MG63 (cell line): ENCODE measurements at regions not wholly inside any gene's neighbourhood (a gene's known extent, or its start where the extent isn't known, plus 50 kb on each side); places are given as distances from the start of the nearest gene placed in this dataset.
A peak's percentile ranks its signal among the peaks of the same experiment; 100 is the strongest.

Experiments used
- DNase-seq: peaks from one replicate; pipeline ENCODE4 v3.0.0-alpha.2; 2020
- H3K27me3 ChIP-seq: fragments of 250-450 bp; sonication (Bioruptor Pico); 2 replicates; pipeline ENCODE4 v1.5.1; 2020; ENCODE audit warnings: mild to moderate bottlenecking, moderate library complexity
- H3K36me3 ChIP-seq: fragments of 250-450 bp; sonication (Bioruptor Pico); 2 replicates; pipeline ENCODE4 v1.5.1; 2020; ENCODE audit warnings: mild to moderate bottlenecking, moderate library complexity
- H3K4me3 ChIP-seq: fragments of 250-450 bp; sonication (Bioruptor Pico); 2 replicates; pipeline ENCODE4 v1.5.1; 2020; ENCODE audit warnings: mild to moderate bottlenecking, moderate library complexity
- H3K9me3 ChIP-seq: fragments of 250-450 bp; sonication (Bioruptor Pico); 2 replicates; pipeline ENCODE4 v1.5.1; 2020; ENCODE audit warnings: mild to moderate bottlenecking, moderate library complexity

- Histone ChIP-seq H3K36me3 (no peaks in the 10 kb centered on the region), H3K4me3 (no peak overlapping the region), H3K27me3 (peaks cover 9% of the 10 kb centered on the region), H3K9me3 (no peaks in the 10 kb centered on the region)
- peak; percentile 20 for DNase-seq
These were observed 164.6 kb downstream of the ACTL8 start for GRCh38 chr1:17919525-17920439.

DNA sequence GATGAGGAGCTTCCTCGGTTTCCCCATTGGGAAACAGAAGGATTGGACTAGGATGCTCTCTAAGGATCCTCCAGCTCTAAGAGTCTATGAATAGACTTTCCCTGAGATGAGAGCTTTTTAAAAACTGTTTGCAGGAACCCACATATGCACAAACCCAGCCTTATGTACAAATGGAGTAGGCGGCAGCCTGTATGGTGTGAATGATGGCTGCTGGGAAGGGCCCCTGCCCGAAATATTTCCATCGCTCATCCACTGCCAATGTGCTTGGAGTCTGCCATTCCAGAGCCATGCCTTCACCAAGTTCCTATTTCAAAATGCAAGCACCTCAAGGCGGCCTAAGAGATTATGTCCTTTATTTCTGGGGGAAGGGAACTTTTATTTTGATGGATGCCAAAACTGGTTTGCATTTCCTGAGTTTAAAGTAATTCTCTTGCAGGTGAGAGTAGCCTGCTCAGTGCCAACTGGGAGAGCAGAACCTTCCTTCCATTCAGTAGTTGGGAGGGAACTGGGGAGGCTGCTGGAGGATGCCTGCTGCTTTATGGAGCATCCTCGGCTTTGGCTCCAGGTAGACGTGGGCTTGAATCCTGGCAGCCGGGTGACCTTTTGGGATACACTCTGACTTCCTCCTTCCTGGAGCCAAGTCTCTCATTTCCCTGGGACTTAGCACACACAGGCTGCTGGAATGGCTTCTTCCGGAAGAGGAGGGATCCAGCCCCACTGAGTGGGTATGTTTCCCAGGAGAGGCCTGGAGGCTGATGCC, 165.9 kb downstream of the ACTL8 start:
- Histone ChIP-seq H3K27me3 (0 out of 2 replicates have a peak, but pooled peaks cover 2% of the 10 kb centered on the region), H3K36me3 (no peaks in the 10 kb centered on the region), H3K4me3 (no peak overlapping the region), H3K9me3 (no peaks in the 10 kb centered on the region)
- no peak for DNase-seq

GRCh38 chr1:17922833-17923232, 167.7 kb downstream of the ACTL8 start:
- no peaks in the 10 kb centered on the region for H3K9me3 ChIP-seq
- no peaks in the 10 kb centered on the region for H3K27me3 ChIP-seq
- H3K36me3 ChIP-seq = no peaks in the 10 kb centered on the region
- DNase-seq = peak; percentile 23
- H3K4me3 ChIP-seq = no peak overlapping the region

- H3K27me3 ChIP-seq = no peaks in the 10 kb centered on the region
- no peak overlapping the region for H3K4me3 ChIP-seq
- no peak for DNase-seq
- H3K36me3 ChIP-seq = no peaks in the 10 kb centered on the region
- no peaks in the 10 kb centered on the region for H3K9me3 ChIP-seq
These were observed 168.5 kb downstream of the ACTL8 start for GRCh38 chr1:17923666-17924065.

GRCh38 chr1:17924578-17924977, 169.4 kb downstream of the ACTL8 start:
- no peaks in the 10 kb centered on the region for H3K36me3 ChIP-seq
- H3K27me3 ChIP-seq = peaks cover 4% of the 10 kb centered on the region; the same call in 1 of the 2 replicates
- no peaks in the 10 kb centered on the region for H3K9me3 ChIP-seq
- no peak overlapping the region for H3K4me3 ChIP-seq
- no peak for DNase-seq

DNA sequence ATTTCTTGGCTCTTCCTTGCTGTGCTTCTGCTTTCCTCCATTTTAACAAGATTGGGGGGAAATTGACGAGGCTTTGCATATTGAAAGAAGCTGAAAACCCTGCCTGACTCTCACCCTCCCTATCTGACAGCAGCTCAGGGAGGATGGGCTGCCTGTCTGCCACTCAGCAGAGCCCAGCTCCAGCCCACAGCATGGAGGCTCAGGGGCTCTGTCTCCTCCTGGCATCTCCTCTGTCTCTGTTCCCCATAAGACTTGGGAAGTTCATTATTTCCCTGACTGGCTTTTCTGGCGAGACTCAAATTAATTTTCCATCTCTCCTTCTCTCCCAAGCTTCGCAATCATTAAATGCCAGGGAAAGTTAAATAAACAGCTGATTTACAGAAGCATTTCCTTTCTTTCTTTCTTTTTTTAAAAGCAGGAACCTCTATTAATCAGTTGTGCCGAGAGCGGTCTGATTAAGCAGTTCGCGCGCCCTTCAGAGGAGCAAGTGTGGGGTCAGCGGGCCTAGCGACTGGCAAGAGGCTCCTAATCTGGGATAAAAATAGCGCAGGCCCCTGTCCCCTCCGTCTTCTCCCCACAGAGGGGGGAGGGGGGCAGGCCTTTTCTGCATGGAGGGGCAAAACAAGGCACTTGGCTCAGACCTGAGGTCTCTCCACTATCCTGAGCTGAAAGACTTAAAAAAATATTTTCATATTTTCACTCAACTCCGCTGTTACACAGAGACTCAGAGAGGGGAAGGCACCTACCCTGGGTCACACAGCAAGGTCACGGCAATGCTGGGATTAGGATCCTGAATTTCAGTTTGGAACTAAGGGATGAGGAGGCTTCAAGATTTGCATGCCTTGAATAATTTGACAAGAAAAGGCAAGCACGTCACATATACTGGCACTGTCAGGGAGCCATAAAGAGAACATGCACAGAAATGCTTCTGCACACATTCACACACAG, 170.4 kb downstream of the ACTL8 start:
- Histone ChIP-seq H3K4me3 (no peak overlapping the region), H3K27me3 (peaks cover 4% of the 10 kb centered on the region; the same call in 1 of the 2 replicates), H3K36me3 (no peaks in the 10 kb centered on the region), H3K9me3 (no peaks in the 10 kb centered on the region)
- DNase-seq = no peak

DNA sequence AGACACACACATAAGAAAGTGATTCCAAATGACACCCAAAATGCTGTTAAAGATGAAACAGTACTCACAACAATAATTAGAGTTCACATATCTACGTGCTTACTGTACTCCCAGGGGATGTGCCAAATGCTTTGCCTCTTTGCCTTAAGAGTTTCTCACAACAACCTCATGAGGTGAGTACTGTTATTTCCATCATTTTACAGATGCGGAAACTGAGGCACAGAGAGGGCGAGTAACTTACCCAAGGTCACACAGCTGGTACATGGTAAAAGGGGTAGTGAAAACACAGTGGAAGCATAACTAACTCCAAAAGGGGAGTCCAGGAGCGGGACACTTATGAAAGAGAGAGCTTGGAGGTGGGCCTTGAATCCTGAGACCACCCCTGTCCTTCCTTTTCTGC, 171.8 kb downstream of the ACTL8 start:
- no peaks in the 10 kb centered on the region for H3K9me3 ChIP-seq

GRCh38 chr1:17927952-17928351, 172.8 kb downstream of the ACTL8 start:
- no peaks in the 10 kb centered on the region for H3K9me3 ChIP-seq
- no peak for DNase-seq
- H3K27me3 ChIP-seq = peaks cover 4% of the 10 kb centered on the region; the same call in 1 of the 2 replicates
- no peaks in the 10 kb centered on the region for H3K36me3 ChIP-seq
- H3K4me3 ChIP-seq = no peak overlapping the region

More for the DNA sequence above, 171.8 kb downstream of the ACTL8 start:
- no peak overlapping the region for H3K4me3 ChIP-seq
- peaks cover 4% of the 10 kb centered on the region; the same call in 1 of the 2 replicates for H3K27me3 ChIP-seq
- DNase-seq = no peak
- no peaks in the 10 kb centered on the region for H3K36me3 ChIP-seq

DNA sequence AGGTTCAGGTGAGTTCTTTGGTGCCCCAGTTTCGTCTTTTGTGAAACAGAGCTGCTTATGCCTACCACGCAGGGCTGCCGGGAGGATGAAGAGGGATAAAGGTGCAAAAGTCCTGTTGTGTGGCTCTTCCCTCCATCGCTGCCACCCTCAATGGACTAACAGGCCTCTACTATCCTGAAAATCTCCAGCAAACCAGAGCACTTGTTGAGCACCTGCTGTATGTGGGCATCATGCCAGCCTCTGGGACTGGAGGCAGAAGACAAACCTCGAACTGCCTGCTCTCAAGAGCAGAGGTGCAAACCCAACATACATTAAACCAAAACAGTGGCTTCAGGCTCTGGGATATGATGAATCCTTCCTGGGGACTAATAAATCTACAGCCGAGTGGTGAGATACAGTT, 174.1 kb downstream of the ACTL8 start:
- no peaks in the 10 kb centered on the region for H3K36me3 ChIP-seq

GRCh38 chr1:17930635-17931034, 175.5 kb downstream of the ACTL8 start:
- Histone ChIP-seq H3K27me3 (peaks cover 4% of the 10 kb centered on the region; the same call in 1 of the 2 replicates), H3K4me3 (no peak overlapping the region), H3K36me3 (no peaks in the 10 kb centered on the region), H3K9me3 (no peaks in the 10 kb centered on the region)
- no peak for DNase-seq

More for the DNA sequence above, 174.1 kb downstream of the ACTL8 start:
- Histone ChIP-seq H3K27me3 (peaks cover 4% of the 10 kb centered on the region; the same call in 1 of the 2 replicates), H3K9me3 (no peaks in the 10 kb centered on the region), H3K4me3 (no peak overlapping the region)
- no peak for DNase-seq

- Histone ChIP-seq H3K27me3 (peaks cover 6% of the 10 kb centered on the region; the same call in 1 of the 2 replicates), H3K4me3 (no peak overlapping the region), H3K36me3 (no peaks in the 10 kb centered on the region), H3K9me3 (no peaks in the 10 kb centered on the region)
- DNase-seq = no peak
These were observed 175.4 kb upstream of the IGSF21 start for GRCh38 chr1:17932164-17932563.

- Histone ChIP-seq H3K36me3 (no peaks in the 10 kb centered on the region), H3K4me3 (no peak overlapping the region), H3K27me3 (peaks cover 6% of the 10 kb centered on the region; the same call in 1 of the 2 replicates), H3K9me3 (no peaks in the 10 kb centered on the region)
- DNase-seq = no peak
These were observed 174.1 kb upstream of the IGSF21 start for GRCh38 chr1:17933501-17933900.

DNA sequence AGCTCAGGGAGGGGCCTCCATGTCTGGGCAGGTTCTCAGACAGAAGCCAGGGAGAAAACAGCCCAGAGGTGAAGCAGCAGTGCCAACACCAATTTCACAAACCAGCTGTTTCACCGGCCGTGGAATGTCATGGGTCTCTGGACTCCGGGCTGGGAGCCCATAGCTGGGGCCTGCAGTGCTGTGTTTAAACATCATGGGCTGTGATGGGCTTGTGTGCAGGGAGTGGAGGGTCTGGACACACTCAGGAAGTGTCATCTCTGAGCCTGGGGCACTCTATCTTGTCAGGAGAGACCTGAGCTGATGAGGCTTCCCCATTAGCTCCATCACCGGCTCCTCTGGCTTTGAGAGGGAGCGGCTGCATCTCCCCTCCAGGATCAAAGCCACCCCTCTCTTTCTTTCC, 173.6 kb upstream of the IGSF21 start:
- Histone ChIP-seq H3K4me3 (no peak overlapping the region), H3K36me3 (no peaks in the 10 kb centered on the region), H3K27me3 (peaks cover 6% of the 10 kb centered on the region; the same call in 1 of the 2 replicates), H3K9me3 (no peaks in the 10 kb centered on the region)
- no peak for DNase-seq

- Histone ChIP-seq H3K27me3 (0 out of 2 replicates have a peak, but pooled peaks cover 2% of the 10 kb centered on the region), H3K36me3 (no peaks in the 10 kb centered on the region), H3K4me3 (no peak overlapping the region), H3K9me3 (no peaks in the 10 kb centered on the region)
- DNase-seq = no peak
These were observed 172.4 kb upstream of the IGSF21 start for GRCh38 chr1:17935230-17935629.

GRCh38 chr1:17941431-17942189, 166.0 kb upstream of the IGSF21 start:
- Histone ChIP-seq H3K9me3 (no peaks in the 10 kb centered on the region), H3K4me3 (no peak overlapping the region), H3K36me3 (no peaks in the 10 kb centered on the region), H3K27me3 (no peaks in the 10 kb centered on the region)
- no peak for DNase-seq

DNA sequence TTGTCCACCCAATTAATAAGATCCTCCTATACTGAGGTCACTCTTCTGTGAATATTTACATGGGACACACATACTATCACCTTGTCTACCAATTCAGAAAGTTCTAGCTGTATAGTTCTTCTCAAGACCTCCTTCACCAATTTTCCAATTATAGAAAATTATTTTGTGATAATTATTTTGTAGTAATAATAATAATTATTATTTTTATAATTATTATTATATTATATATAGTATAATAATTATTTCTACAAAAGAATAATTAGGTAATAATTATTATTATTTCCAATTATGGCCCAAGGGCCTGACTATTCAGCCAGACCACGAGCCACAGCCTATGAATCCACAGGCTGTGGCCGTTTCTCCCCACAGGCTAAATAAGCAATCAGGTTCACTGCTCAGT, 164.1 kb upstream of the IGSF21 start:
- Histone ChIP-seq H3K4me3 (no peak overlapping the region), H3K27me3 (no peaks in the 10 kb centered on the region), H3K9me3 (no peaks in the 10 kb centered on the region), H3K36me3 (no peaks in the 10 kb centered on the region)
- DNase-seq = no peak
